ENCODE measurements at regions not wholly inside any gene's neighbourhood (a gene's known extent, or its start where the extent isn't known, plus 50 kb on each side); places are given as distances from the start of the nearest gene placed in this dataset.

DNA sequence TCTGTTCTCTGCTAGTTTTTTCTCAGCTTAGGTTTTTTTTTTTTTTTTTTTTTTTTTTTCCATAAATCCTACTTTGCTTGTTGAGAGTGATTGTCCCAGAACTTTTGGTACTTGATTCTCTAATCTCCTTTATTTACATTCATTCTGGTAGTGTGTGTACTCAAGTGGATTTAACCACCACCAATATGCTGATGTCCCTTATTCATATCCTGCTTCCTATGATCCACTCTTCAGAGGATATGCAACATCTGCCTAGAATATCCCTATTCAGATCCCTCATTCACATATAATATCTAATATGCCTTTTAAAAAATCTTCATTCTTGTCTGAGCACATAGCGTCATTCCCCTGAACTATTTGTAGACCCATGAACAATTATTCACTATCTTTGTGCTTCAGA, 342.9 kb downstream of the VGLL3 start:
- TF ChIP-seq CTCF (IDR thresholded peaks at IDR 0.05; ENCODE audit: low read length): no peak
- no peak for TF ChIP-seq EZH2phosphoT487 (IDR thresholded peaks at IDR 0.05; ENCODE audit: low read length)
- no peak for TF ChIP-seq EZH2 (optimal IDR thresholded peaks at IDR 0.05; ENCODE audit: low read depth, low read length)
